ENCODE measurements at regions not wholly inside any gene's neighbourhood (a gene's known extent, or its start where the extent isn't known, plus 50 kb on each side); places are given as distances from the start of the nearest gene placed in this dataset.

- no peak overlapping the region for H3K4me3 Mint-ChIP-seq
- peaks cover 7% of the 10 kb centered on the region for H3K27me3 Mint-ChIP-seq
- peaks cover 0 to 11% (median 4%) of the 10 kb centered on the region in 3 donors for H3K9me3 Mint-ChIP-seq
- H3K36me3 Mint-ChIP-seq = no peaks in the 10 kb centered on the region
- no peaks in the 10 kb centered on the region for H3K4me1 Mint-ChIP-seq
- no peak overlapping the region for H3K27ac Mint-ChIP-seq
Observed at GRCh38 chr16:82331974-82332750, 162.1 kb upstream of the MPHOSPH6 start.

- Mint-ChIP-seq H3K27ac (no peak overlapping the region), H3K4me1 (no peaks in the 10 kb centered on the region), H3K4me3 (no peak overlapping the region), H3K36me3 (no peaks in the 10 kb centered on the region), H3K27me3 (peaks cover 10% of the 10 kb centered on the region), H3K9me3 (peaks cover 0 to 10% (median 3%) of the 10 kb centered on the region in 3 donors)
Observed at GRCh38 chr16:82331397-82331796, 161.4 kb upstream of the MPHOSPH6 start.

GRCh38 chr16:82329504-82330192 is 159.6 kb upstream of the MPHOSPH6 start:
- Mint-ChIP-seq H3K36me3 (no peaks in the 10 kb centered on the region), H3K27me3 (peaks cover 10% of the 10 kb centered on the region), H3K4me3 (no peak overlapping the region), H3K9me3 (peaks cover 0 to 6% (median 2%) of the 10 kb centered on the region in 3 donors), H3K4me1 (no peaks in the 10 kb centered on the region), H3K27ac (no peak overlapping the region)

- Mint-ChIP-seq H3K36me3 (no peaks in the 10 kb centered on the region), H3K27ac (no peak overlapping the region)
Observed at GRCh38 chr16:82328881-82329469, 159.0 kb upstream of the MPHOSPH6 start.

DNA sequence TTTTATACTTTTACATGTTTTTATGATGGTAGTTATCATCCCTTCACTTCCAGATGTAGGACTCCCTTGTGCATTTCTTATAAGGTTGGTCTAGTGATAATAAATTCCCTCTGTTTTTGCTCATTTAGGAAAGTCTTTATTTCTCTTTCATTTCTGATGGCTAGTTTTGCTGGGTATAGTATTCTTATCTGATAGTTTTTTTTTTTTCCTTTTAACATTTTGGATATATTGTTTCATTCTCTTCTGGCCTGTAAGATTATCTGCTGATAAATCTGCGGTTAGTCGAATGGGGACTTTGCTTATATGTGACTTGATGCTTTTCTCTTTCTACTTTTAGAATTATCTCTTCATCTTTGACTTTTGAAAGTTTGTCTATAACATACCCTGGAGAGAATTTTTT is 153.1 kb upstream of the MPHOSPH6 start:
- Mint-ChIP-seq H3K36me3 (no peaks in the 10 kb centered on the region), H3K27me3 (peaks cover 5% of the 10 kb centered on the region), H3K27ac (no peak overlapping the region), H3K4me1 (no peaks in the 10 kb centered on the region), H3K4me3 (no peak overlapping the region), H3K9me3 (peaks cover 6 to 15% (median 6%) of the 10 kb centered on the region in 3 donors)

More at GRCh38 chr16:82328881-82329469, 159.0 kb upstream of the MPHOSPH6 start:
- H3K4me1 Mint-ChIP-seq = no peaks in the 10 kb centered on the region
- no peak overlapping the region for H3K4me3 Mint-ChIP-seq
- peaks cover 10% of the 10 kb centered on the region for H3K27me3 Mint-ChIP-seq
- H3K9me3 Mint-ChIP-seq = peaks cover 3 to 6% (median 4%) of the 10 kb centered on the region in 3 donors

- Mint-ChIP-seq H3K27ac (no peak overlapping the region), H3K4me1 (no peaks in the 10 kb centered on the region), H3K4me3 (no peak overlapping the region), H3K27me3 (peaks cover 3% of the 10 kb centered on the region), H3K36me3 (no peaks in the 10 kb centered on the region), H3K9me3 (peaks cover 3 to 15% (median 6%) of the 10 kb centered on the region in 3 donors)
Observed at GRCh38 chr16:82322177-82322576, 152.2 kb upstream of the MPHOSPH6 start.

DNA sequence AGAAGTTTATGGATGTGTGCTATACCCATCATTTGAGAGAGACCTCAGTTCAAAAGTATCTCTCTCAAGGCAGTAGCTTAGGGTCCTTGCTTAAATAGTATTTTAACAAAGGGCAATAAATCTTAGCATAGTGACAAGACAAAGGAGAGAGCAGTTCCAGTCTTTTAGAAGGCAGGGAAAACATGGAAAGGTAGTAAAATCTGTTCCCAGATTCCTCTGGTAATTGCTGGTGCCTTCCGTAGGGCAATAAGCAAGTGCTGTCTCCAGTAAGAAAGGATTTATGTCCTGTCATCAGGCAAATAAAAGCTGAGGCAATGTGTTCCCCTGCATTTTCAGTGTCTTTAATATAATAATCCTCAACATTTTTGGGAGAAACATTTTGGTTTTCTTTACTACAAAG is 149.0 kb upstream of the MPHOSPH6 start:
- Mint-ChIP-seq H3K27ac (no peak overlapping the region), H3K9me3 (peaks cover 3 to 10% (median 3%) of the 10 kb centered on the region in 3 donors), H3K4me1 (no peaks in the 10 kb centered on the region), H3K27me3 (no peaks in the 10 kb centered on the region), H3K36me3 (no peaks in the 10 kb centered on the region), H3K4me3 (no peak overlapping the region)

DNA sequence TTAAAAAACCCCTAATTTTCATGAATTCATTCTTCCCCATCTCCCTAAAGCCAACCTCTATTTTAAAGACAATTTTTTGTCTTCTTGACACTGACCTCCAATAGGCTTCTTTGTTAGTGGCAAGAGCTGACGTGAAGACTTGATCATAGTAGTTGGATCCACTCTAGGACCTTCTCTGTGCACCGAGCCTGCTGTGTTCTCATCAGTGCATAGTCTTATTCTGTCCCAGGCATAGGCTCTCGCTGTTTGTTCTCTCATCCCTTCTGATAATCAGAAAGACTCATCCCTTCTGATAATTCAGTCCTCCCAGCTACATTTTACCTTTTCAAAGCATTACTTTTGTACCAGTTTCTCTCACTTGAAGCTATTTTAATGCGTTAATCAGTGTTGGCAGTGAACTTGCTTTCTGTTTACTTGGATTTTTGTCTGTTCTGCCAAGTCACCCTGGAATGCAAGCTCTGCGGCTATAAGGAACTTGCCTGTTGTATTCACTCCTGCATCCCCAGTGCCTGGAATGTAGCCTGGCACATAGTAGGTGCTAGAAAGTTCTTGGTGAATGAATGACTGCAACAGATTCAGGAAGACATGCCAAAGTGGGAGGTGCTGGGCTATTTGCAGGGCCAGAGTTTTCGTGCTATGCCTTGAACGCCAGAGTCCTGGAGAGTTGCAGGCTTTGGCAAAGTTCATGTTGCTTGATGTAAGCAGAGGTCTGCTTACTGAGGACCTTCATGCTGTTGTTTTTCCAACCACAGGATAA is 147.6 kb upstream of the MPHOSPH6 start:
- H3K9me3 Mint-ChIP-seq = peaks cover 0 to 3% (median 0%) of the 10 kb centered on the region in 3 donors
- no peak overlapping the region for H3K27ac Mint-ChIP-seq
- H3K36me3 Mint-ChIP-seq = no peaks in the 10 kb centered on the region
- no peaks in the 10 kb centered on the region for H3K4me1 Mint-ChIP-seq
- H3K27me3 Mint-ChIP-seq = no peaks in the 10 kb centered on the region
- no peak overlapping the region for H3K4me3 Mint-ChIP-seq

DNA sequence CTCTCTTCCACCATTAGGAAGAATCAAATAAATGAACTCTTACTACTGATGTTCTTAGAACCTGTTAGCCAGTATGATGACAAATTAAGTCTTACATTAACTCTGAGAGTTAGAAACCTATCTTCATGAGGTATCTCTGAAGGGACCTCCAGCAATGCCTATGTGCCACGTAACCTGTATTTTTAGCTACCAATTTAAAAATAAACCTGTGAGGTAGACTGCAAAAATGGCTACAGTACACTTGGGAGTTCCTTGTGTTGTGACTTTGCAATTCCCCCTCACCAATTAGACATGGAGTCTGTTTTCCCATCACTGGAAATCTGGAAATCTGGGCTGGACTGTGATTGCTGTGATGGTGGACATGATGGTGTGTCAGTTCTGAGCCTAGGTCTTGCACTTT is 143.7 kb upstream of the MPHOSPH6 start:
- H3K9me3 Mint-ChIP-seq = peaks cover 0 to 3% (median 0%) of the 10 kb centered on the region in 3 donors
- no peak overlapping the region for H3K27ac Mint-ChIP-seq
- no peaks in the 10 kb centered on the region for H3K4me1 Mint-ChIP-seq
- H3K36me3 Mint-ChIP-seq = no peaks in the 10 kb centered on the region
- H3K27me3 Mint-ChIP-seq = no peaks in the 10 kb centered on the region
- no peak overlapping the region for H3K4me3 Mint-ChIP-seq

DNA sequence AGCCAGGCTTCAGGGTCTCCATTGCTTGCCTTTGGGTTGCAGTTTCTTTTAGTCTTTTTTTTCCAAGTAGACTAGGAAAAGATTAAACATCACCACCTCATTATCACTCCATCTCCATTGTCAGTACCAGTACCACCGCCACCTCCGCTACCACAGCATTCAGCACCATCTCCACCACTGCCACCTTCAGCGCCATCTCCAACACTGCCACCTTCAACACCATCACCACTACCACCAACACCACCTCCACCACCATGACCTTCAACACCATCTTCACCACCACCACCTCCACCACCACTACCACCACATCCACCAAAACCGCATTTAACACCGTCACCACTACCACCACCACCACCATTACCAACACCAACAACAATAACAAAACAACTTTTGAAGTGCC is 141.5 kb upstream of the MPHOSPH6 start:
- H3K4me3 Mint-ChIP-seq = no peak overlapping the region
- no peaks in the 10 kb centered on the region for H3K27me3 Mint-ChIP-seq
- H3K36me3 Mint-ChIP-seq = no peaks in the 10 kb centered on the region
- H3K4me1 Mint-ChIP-seq = no peaks in the 10 kb centered on the region
- no peak overlapping the region for H3K27ac Mint-ChIP-seq
- peaks cover 0 to 3% (median 0%) of the 10 kb centered on the region in 3 donors for H3K9me3 Mint-ChIP-seq

- Mint-ChIP-seq H3K27ac (no peak overlapping the region), H3K4me3 (no peak overlapping the region), H3K36me3 (no peaks in the 10 kb centered on the region), H3K4me1 (no peaks in the 10 kb centered on the region), H3K27me3 (no peaks in the 10 kb centered on the region), H3K9me3 (peaks cover 0 to 5% (median 0%) of the 10 kb centered on the region in 3 donors)
Observed at GRCh38 chr16:82302042-82302727, 132.2 kb upstream of the MPHOSPH6 start.

DNA sequence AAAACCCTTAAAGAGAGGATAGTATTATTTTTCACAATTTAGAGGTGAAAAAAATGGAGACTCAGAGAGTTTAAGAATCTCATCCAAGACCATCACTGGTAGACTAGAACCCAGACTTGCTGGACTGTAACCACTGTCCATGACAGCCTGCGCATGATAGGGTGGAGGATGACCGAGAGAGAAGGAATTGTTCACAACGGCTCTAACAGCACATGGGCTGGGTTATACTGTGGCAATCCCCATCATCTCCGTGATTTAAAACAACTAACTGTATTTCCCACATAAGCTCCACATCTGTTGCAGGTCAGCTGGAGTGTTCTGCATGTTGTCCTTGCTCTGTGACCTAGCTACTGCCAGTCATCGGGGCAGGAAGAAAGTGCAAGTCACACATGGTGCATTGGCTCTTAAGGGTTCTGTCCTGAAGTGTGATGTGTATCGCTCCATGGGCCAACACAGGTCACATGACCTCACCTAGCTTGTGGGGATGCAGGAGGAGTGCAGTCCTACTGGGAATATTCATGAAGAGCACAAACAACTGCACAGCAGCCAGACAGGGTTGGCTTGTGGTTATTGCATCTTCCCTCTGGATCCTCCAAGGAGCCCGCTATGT is 131.2 kb upstream of the MPHOSPH6 start:
- peaks cover 0 to 5% (median 0%) of the 10 kb centered on the region in 3 donors for H3K9me3 Mint-ChIP-seq
- no peak overlapping the region for H3K27ac Mint-ChIP-seq
- no peak overlapping the region for H3K4me3 Mint-ChIP-seq
- H3K4me1 Mint-ChIP-seq = no peaks in the 10 kb centered on the region
- H3K27me3 Mint-ChIP-seq = no peaks in the 10 kb centered on the region
- no peaks in the 10 kb centered on the region for H3K36me3 Mint-ChIP-seq

DNA sequence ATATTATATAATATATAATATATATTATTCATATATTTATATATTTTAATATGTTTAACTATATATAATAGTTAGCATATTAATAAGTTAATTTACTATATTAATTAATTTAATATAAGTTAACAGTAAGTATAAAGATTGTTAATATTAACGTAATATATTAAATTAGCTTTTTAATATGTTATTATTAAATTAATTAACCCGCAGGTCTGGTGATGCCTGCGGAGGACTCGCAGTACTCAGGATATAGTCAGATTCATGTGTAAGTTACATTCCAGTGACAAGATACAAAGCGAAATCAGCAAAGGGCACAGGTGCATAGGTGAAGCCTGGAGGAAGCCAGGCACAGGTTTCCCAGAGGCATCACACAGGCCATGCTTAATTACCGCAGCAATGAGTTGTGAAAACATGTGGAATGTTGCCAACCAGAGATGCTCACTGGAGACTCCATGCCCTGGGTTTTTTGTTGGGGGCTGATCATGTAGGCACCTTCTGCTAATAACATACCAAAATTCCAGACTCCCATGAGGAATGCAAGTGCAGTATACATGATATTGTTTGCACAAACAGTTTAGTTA is 130.4 kb upstream of the MPHOSPH6 start:
- H3K4me1 Mint-ChIP-seq = no peaks in the 10 kb centered on the region
- no peak overlapping the region for H3K27ac Mint-ChIP-seq
- H3K27me3 Mint-ChIP-seq = no peaks in the 10 kb centered on the region
- H3K9me3 Mint-ChIP-seq = peaks cover 0 to 5% (median 0%) of the 10 kb centered on the region in 3 donors
- H3K36me3 Mint-ChIP-seq = no peaks in the 10 kb centered on the region
- no peak overlapping the region for H3K4me3 Mint-ChIP-seq

DNA sequence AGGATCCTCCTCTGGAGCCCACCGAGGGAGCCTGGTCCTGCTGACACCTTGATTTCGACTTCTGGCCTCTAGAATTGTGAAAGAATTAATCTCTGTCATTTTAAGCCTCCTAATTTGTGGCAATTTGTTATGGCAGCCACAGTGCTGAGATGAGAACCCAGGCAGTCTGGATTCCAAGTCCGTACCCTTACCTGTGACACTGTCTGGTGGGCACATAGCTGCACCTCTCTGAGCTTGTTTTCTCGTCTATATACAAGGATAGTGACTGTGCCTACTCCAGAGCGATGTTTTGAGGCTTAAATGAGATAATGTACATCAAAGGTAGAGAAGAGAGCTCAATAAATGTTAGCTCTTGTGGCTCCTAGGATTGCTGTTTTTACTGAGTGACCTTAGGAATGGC is 128.4 kb upstream of the MPHOSPH6 start:
- peaks cover 2% of the 10 kb centered on the region for H3K36me3 Mint-ChIP-seq
- H3K4me3 Mint-ChIP-seq = no peak overlapping the region
- H3K27ac Mint-ChIP-seq = no peak overlapping the region
- H3K9me3 Mint-ChIP-seq = no peaks in the 10 kb centered on the region
- H3K27me3 Mint-ChIP-seq = no peaks in the 10 kb centered on the region
- no peaks in the 10 kb centered on the region for H3K4me1 Mint-ChIP-seq
